NCI-H1092 (cell line): ENCODE measurements at regions not wholly inside any gene's neighbourhood (a gene's known extent, or its start where the extent isn't known, plus 50 kb on each side); places are given as distances from the start of the nearest gene placed in this dataset.

ENCODE experiments used
- DNase-seq: peaks from one replicate; lab custom pipeline; 2025; lab: John Stamatoyannopoulos, UW

DNA sequence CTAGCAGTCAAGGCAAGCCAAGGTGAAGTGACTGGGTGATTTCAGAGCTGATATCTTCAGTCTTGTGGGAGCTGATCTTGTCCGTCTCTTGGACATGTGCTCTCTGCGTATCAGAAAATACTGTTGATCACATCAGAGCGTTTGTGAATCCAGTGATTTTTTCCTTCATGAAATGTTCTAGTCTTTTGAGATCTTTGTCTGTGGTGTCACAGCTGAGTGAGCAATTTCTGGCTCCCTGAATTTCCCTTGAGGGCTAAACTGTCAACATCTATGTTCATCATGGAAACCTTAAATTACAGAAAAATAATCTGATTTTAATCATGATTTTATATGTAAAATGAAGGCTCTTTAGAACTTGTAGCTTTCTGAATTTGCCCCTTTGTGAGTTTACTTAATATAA lies 432.0 kb downstream of the CCDC85A start:
- no peak for DNase-seq

DNA sequence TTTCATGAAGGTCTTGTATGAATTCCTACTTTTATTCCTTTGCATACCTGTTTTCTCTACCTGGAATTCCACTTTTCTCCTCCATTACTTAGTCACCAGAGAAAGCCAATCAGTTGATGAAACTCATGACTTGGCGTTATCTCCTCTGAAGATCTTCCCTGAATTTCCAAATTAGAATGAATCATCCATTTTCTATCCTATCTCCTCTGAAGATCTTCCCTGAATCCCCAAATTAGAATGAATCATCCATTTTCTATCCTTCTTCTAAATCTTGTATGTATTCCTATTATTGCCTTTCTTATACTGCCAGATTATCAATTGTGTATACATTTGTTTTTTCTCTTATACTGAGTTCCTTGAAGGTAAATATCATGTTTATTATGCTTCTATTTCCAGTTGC lies 440.4 kb downstream of the CCDC85A start:
- no peak for DNase-seq

DNA sequence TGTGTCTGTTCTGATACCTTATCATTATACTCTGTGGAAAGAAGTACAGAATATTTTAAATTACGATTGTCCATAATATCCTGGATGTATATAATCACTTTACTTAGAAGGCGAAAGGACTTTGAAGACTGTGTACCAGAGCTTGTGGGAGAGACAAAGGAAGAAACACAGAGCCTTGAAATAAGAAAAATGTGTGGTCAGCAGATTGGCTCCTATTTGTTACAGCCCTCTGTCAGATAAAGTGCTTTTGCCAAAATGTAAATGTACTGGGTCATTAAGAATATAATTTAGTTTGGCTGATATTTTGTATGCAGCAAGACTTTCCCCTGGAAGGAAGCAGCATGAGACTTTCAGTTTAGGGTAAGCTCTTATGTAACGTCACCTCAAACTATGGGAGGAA lies 443.1 kb downstream of the CCDC85A start:
- DNase-seq = no peak

DNA sequence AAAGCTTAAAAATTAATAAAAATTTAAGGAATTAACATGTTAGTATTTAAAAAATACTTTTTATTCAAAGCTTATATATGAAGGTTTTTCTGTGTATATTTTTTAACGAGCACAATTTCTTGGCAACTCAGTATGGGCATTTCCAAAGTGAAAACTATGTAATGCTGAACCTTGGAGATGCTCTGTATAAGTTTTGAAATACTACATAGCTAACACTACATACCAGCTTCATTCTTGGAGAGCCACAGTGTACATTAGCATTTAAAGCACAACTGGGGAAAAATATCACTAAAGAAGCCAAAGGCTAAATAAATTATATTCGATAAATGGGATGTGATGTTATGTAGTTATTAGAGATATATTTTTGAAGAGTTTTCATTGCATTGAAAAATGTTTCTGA lies 446.5 kb downstream of the CCDC85A start:
- no peak for DNase-seq

DNA sequence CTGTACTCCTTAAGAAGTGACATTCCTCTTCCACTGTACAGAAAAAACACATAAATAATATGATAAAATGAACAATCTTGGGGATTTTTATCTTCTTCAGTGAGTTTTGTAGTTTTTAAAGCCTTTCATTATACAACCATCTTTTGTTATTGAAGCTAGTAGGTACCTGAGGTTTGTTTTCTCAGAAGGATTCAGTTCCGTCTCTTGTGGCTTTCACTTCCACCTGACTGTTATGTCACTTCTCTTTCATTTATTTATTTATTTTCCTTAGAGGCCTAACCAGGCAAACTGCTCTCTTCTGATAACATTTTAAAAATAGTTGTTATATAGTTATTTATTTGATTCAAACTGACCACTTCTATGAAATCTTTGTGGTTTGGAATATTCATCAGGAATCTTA lies 464.2 kb downstream of the CCDC85A start:
- no peak for DNase-seq

DNA sequence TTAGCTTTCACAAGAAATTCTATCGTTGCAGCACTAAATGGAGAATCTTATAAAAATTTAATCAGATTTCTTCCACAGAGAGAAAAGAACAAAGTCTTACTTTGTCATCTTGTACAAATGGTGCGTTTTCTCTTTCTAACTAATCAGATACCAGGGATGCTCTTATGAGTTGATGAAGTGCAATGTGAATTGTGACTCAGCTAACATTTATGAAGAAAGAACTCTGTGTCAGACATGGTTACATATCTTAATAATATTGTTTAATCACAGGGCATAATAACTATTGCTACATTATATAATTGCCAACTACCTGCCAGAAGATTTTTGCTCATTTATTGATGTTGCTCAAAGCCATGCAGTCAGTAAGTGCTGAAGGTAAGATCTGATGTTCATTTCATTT lies 465.0 kb downstream of the CCDC85A start:
- no peak for DNase-seq

DNA sequence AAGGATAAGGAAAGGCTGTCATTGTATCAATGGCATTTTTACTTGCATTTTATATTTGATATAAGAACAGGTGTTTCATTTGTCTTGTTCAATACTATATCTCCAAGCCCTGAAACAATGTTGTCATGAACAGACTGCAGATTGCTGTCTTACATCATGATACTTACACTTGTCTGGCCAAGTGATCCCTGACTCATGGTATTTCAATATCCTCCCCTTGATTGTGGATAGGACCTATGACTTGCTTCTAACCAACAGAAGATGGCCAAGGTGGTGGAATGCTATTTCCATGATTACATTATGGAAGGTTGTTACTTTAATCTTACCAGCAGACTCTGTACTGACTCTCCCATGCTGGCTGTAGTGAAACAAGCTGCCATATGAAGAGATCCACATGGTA lies 471.1 kb downstream of the CCDC85A start:
- no peak for DNase-seq

DNA sequence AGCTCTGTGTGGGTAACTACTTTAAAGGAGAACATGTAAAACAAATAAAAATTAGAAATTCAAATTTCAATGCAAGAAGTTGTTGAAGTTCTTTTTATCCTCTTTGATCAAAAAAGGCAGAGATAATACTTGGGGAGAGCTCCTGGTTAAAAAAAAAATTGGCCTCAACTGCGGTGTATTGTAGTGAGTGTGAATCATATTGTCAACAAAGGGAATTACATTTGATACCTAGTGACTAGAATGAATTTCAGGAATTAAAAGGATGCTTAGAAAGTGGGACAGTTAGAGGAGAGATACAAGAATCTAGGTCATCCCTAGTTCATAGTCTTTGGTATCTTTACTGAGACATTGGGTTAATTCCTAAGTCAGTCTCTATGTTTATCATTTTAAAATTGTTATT lies 473.0 kb downstream of the CCDC85A start:
- DNase-seq = no peak

DNA sequence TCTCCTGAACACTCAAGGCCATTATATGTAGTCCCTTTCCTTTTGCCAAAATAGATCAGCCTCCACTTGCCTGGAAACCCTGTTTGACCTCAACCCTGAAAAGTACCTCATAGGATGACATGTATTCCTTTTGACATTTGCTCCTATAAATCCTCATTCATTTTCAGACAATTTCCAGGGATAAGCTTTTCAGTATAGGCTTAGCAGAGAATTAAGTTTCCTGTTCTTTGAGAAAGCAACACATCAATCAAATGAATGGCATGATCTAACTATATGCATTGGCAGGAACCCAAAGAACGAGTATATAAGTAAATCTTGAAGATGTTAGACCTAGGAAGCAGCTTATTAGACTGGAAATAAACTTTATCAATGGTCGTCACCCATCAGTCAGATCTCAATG lies 483.0 kb downstream of the CCDC85A start:
- DNase-seq = no peak

DNA sequence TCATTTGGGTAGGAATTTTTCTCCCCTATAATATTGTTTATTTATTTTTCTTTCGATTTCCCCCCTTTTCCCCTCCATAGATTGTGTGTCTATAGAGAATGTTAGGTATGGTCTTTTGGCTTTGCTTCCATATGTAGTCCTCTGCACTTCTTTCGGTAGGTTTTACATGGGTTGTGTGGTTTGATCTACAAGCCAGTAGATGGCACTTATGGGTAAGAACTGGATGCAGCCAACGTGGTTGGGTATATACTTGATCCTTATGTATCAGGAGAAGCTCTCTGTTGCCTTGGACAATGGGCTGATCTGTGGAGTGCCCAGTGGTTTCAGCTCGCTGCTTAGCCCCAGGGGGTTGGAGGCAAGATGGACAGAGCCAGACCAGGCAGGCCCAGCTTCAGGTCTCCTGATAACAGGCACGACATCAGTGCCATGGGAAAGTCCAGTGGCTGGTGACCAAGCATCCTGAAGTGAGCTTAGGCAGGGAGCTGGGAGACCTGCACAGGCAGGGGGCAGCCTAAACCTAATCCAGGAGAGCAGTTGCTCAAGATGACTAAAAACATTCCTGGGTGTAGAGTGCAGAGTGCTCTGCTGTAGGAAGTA lies 488.3 kb downstream of the CCDC85A start:
- DNase-seq = no peak

DNA sequence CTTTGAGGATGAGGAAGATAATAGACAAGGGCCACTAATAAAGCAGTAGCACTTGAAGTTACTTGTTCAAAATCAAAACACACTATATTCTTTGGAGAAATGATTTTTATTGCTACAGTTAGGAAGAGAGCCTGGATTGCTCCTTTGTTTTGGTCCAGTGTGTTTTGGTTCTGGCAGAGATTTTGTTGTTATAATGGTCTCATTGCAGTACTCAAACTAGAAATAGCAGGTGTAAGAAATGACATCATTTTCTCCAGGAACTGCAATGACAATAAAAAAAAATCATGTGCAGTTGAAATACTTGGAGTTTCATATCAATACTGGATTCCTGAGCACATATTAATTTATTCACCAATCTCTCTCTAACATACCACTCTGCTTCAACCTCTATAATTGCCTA lies 490.3 kb downstream of the CCDC85A start:
- no peak for DNase-seq

DNA sequence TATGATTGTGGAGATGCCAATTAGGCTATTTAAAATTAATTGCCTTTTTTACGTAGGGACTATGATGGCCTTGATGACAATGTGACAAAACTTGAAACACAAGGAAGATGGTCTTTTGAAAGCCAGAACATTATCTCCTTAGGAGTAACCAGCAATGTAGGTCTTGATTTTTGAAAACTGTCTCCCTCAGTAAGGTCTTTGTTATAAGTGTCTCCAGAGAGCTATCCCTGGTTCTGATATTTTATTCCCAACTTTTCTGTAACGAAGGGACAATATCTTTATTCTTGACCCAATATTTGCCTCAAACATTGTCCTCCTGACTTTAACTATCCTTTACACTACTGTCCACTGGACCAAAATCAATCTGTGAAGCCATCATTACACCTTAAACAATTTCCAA lies 493.2 kb downstream of the CCDC85A start:
- DNase-seq = no peak

DNA sequence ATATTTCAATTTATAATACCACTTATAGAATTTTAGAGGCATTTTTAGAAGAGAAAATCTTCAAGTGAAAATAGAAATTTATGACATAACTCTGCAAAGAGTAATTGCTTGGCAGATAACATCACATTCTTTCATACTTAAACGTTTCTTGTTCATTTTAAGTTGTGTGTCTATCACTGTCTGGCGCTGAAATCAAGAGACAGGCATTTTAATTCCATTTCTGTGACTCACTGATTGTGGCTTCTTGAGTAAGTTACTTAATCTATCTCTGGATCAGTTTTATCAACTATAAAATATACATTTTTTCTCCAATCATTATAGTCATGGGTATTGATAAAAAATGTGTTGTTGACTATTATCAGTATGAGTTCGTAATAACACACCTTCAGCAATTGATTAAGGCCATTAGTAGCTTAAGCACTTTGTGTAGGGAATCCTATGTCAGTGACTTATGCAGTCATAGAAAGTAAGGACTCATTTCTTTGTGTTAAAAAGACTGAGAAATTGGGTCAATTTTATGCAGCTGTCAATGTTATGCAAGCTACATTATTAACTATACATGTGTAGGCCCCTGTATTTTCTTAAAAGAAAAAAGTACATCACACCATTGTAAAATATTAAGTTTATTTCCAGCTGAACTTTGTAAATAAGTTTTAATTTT lies 497.3 kb downstream of the CCDC85A start:
- no peak for DNase-seq

DNA sequence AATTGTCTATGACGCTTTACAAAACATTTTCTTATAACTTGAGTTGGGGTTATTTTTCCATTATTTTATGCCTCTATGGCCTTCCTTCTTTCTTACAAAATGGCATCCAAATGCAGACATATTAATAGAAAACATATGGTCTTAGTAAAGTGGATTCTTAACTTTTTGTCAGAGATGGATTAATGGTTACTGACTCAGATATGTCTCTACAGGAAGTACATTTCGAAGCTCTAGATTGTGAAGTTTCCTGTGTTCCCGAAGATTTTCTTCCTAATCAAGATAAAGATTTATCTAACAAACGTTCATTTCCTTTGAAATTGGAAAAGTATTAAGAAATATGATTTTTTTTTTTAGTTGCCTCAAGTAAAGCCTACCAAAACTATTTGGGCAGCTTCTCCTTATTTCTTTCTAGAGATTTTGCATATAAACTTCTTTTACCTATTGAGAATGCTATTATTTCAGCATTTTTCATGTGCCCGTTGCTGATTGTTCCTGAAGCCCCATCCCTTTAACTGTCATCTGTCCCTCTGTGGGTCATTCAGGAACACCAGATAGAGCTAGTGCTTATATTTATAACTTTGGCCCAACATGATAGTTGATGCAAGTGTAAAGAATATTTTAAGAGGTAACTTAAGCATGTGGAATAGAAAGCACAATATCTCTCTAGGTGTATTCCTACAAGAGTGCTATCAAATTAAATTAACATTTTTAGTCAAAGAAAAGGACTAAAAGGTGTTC lies 498.0 kb downstream of the CCDC85A start:
- no peak for DNase-seq

DNA sequence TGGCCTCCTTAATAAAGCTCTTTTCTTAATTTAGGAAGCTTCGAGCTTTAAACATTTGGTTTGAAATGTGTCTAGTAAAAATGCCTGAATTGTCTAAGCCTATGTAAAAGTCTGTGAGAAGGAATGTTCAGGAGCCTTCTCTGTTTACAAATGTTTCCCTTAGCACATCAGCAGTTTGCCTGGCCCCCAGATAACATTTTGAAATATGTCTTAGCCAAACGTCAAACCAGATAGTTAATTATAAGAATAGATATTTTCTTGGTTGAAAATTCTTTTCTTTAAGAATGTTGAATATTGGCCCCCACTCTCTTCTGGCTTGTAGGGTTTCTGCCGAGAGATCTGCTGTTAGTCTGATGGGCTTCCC lies 498.6 kb downstream of the CCDC85A start:
- DNase-seq = no peak

DNA sequence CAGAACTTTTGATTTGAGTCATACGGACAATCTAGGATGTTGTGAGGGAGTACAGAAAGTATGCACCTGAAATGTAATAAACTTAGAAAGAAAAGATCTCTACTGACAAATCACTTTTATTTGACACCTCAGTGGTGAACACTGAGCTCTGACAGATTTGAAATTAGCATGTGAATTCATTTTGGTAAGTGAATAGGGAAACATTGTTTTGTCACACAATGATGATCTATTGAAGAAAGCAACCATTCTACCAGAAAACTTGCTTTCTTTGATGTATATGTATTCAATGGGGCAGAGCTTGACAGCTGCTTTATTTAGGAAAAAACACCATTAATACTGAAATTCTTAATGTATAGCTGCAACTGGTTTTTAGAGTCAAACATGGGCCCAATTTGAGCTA lies 500.5 kb downstream of the CCDC85A start:
- DNase-seq = no peak

DNA sequence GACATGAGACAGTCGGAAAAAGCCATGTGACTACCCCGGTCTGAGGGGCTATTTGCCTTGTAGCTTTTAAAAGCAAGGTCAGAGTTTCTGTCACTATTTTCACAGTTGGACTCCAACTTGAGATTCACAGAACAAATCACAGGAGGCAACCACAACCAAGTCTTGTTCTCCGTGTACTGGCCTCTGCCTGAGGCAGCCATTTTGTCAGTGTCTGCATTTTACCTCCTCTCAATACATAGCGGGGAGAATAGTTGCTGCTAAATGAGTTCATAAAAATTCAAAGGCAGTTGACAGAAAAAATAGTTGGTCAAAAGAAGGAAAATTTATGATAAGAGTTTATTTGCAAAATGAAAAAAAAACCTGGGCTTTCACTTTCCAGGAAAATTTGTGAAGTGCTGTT lies 501.4 kb downstream of the CCDC85A start:
- no peak for DNase-seq

DNA sequence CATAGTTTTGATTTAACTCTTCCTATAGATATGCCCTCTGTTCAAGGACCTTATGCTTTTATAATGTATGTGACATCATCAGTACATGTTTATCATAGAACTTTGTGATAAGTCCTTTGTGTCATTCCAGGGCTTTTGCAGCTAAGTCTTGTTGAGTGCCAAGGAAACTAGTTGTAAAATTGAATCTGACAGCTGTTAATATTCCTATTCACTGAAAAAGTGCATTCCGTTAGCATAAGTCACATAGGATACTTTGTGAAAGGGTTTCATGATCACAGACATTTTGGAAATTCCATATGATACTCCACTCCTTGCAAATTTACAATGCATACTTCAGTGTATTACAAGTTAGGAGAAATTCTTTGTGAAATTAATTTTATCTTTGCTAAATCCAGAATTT lies 503.4 kb downstream of the CCDC85A start:
- DNase-seq = no peak

DNA sequence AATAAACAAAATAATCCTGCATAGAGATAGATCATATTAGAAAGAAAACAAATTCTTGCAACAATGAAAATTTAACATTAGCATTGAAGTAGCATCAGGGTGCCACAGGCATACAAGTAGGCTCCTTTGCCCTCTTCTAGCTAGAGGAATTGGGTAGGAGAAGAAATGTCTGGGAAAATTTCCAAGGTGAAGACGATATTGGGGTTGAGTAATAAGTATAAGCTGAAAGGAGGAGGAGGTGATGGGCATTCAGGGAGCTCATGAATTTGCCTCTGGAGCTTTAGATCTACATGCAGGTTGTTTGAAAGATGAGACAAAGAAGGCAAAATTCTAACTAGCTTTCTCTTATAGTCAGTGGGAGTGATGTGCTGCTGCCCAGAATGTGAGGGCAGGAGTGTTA lies 504.9 kb downstream of the CCDC85A start:
- no peak for DNase-seq

DNA sequence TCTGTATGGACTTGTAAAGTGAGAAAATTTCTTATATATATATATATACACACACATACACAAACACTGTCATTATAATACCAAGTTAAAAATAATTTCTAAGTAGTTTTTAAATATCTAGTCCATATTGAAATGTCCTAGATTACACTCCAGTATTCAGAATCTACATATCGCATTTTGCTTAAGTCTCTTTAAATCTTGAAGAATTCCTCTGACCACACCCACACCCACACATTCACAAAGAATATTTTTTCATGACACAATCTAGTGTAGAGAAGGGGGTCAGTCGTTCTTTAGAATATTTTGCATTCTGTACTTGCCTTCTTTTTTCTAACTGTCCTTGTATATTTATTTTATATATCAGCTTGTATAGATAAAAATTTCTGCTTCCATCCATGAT lies 509.7 kb downstream of the CCDC85A start:
- DNase-seq = no peak

DNA sequence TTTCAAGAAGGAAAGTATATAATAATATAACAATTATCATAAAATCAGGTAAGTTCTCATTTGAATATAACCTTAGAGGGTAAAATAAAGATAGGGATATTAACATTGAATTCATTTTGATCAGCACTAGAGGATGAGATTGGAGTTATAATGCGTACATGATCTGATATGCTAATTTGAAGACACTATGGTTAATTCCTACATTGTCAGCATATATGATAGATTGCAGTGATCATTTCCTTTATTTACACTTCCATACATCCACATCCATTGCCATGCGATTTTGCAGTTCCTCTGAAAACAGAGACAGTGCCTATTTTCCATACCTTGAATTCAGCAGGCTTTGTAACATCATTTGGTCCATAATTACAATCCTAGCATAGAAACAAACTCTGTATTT lies 519.2 kb downstream of the CCDC85A start:
- DNase-seq = no peak

DNA sequence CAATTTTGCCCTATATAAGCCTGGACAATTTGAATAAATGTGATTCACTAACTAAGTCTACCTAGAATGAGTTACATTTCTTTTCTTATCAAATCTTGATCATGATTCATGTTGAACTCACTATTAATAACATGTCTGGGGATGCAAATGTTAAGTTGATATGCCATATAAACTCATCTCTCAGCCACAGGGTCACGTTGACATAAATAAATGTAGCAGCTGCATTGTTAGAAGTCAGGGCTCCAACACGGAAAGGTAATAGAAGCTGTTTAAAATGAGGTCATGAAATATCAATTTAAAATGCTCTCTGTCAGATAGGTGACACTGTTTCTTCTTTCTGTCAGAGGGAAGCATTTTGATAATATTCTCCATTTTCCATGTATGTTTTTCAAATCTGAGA lies 521.9 kb downstream of the CCDC85A start:
- no peak for DNase-seq

DNA sequence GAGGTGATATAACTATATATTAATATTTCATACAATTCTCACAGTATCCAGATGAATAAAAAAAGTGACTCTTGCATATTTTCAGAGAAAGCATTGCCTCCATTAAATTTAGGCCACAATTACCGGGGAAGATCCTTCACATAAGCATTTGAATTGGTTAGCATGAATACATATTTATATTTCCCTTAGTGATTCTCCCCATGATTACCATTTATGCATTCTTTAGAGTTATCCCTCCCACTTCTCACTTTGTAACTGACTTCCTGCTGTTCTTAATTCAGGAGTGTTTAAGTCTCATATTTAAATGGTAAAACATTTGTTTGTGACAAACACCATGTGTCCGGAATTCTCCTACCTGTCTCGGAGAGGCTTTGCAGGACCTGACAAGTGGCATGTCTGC lies 523.4 kb downstream of the CCDC85A start:
- no peak for DNase-seq

DNA sequence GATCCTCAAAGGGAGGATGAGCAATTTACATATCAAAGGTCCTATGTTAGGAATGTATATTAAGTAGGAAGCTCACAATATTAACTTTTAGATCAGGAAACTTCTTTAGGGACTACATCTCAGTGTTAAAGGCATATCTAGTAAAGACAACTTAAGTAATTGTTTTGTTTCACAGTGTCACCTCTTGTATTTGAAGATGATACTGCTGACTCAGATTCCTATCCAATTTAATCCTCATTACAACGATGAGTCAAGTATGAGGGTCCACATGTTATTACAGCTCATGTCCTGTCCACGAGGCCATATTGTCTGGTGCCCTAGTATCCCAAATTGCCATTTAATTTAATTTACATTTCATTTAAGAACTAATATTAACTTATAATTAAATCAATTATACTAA lies 523.9 kb downstream of the CCDC85A start:
- DNase-seq = no peak
